Left hindlimb (tissue), 1 donor: ENCODE measurements at regions not wholly inside any gene's neighbourhood (a gene's known extent, or its start where the extent isn't known, plus 50 kb on each side); places are given as distances from the start of the nearest gene placed in this dataset.
"Not testable (repeated sequence)": the region's sequence is repeated elsewhere in the genome, so short reads cannot be mapped to it uniquely, and the experiment has no call there.

Experiments used
- DNase-seq: peaks from one replicate; pipeline ENCODE4 v3.0.0-alpha.2; 2018

DNA sequence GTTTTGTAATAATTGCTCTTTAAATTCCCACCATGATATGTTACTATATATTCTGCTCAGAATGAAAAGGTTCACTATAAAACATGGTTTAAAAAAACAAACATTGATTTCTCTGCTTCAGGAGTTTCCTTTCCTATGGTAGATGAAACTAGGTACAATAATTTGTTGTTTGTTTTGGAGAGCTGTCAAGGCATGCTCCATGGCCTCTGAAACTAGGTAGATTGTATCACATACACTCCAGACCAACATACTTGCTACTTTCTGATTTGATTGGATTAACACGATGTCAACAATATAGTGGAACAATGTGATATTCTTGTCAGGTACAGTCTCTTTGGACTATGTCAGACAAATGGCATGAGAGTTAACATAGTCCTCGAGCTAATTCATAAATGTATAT is 452.7 kb upstream of the CDH9 start:
- DNase-seq = no peak

DNA sequence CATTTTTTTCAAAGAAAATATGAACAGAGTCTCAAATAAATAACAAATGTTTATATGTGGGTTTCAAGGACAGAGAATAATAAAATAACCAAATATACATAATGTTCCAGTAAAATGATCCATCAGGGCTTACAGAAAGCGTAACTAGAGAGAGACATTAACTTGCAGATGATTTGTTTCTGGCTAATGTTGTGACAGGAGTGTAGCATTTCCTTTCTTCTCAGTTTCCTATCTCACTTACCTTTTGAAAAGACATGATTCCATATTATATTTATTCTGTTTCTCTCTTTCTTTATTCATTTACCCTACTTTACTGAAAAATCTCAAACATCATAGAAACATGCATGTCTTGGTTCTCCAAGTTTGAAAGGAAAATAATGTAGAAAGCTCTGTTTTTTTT is 451.3 kb upstream of the CDH9 start:
- DNase-seq = no peak

DNA sequence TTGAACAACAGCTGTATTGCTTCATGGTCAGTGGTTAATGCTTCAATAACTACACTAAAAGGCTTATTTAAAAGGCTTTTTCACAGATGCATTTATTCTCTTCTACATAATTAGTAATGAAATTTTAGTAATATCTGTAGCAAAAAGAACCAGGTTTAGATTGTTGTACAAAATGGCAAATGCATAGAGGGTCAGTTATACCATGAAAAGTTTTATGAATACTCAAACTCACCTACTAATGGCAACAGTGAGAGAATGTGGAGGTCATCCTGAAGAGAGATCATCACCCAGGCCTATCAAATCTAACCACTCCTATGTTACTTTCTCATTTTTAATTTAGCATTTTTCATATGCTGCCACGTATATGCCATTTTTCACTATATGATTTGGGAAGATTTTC is 444.3 kb upstream of the CDH9 start:
- DNase-seq = no peak

DNA sequence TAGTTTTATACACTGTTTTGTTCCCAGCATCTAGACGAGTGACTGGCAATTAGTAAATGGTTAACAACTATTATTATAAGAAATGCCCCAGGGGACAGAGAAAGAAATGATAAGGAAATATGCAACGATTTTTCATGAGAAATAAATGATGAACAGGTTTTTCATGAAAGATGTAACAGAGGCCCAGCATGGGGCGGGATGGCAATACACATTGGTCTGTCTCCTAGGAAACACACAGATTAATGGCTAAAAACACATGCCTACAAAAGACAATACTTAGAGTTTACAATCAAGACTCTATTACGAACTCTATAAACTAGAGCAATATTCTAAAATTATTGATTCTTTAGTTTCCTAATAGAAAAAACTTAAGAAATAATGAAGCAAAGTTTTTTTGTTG is 441.5 kb upstream of the CDH9 start:
- DNase-seq = no peak

DNA sequence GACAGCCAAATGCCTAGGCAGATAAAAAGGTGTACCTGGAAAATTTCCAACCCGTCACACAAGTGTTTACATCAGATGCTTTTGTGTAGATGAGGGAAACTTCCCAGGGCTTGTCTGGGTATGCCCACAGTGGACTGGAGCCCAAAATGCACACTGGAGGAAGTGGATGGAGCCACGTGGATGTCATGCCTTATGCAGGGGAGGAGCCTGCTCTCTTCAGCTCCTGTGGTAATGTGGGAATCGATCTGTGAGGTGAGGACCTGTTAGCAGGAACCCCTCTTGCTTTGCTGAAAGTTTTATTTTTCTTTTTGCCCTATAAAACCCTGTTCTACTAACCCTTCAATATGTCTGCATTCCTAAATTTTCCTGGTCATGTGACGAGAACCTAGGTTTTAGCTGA is 439.2 kb upstream of the CDH9 start:
- DNase-seq = no peak

DNA sequence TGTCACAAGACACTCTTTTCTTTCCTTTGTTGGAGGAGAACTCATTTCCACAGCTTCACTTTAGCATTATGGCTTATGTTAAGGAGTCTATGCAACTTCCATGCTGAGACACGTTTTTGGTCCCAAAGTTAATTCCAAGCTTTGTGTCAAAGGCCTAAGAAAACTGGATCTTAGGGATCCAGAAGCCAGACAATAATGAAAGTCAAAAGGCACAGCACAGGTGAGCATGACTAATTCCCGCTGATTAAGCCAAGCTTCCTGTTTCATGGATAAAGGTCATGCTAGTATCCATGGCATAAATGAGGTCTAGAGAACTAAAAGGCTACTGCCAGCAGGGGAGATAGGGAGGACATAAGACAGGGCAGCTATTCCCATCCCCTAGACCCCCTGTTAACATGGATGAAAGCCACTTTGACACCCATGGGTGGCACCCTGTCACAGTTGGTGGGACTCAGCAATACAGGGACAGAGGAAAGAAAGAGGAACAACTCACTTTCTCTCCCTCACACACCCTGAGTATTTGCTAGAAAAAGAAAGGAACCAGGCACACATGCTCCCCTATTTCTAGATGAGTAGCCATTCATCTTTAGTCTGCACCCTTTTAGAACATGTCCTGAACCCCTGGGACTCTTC is 438.1 kb upstream of the CDH9 start:
- DNase-seq = no peak

DNA sequence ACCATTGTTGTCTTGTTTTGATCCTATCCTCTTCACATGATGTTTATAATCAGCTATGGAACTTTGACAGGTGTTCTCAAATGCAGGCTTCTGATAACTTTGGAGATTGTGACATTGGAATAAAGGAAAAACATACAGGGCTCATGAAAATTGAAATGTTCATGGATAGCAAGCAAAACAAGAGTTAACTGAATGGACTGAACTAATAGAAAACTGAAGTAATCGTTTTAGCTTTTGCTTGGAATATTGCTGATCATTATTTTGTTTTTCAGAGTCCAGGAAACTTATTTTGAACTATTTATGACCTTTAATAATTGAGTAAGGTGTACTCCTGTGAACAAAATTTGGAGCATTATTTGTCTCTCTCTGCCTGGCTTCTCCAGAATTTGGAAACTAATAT is 436.7 kb upstream of the CDH9 start:
- no peak for DNase-seq

DNA sequence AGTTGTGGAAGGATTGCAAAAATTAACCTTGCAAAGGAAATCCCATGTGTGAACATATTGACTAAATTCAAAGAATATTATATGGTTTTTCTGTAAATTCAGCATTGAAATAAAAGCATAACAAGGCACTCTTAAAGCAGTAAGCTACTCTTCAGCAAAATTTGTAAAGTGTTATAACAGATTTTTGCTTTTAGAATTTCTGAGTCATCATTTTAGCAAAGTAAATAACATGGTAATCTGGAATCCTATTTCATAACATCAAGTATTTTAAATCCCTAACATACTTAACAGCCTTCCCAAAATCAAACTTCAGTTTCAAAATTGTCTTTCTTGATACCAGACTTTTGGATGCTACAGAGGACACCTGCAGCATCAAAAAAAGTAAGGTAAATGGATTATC is 436.0 kb upstream of the CDH9 start:
- DNase-seq = no peak

DNA sequence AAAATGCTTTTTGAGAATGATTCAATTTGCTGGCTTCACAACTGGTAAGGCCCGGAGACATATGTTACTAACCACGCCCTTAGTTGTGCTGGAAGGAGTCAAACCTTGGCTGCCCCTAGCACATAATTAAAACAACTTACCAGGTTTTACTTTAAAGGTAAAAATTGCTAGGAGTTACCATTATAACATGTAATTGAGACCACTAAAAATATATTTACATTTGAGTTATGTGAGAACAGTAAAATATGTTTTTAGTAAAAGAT is 435.6 kb upstream of the CDH9 start:
- no peak for DNase-seq

DNA sequence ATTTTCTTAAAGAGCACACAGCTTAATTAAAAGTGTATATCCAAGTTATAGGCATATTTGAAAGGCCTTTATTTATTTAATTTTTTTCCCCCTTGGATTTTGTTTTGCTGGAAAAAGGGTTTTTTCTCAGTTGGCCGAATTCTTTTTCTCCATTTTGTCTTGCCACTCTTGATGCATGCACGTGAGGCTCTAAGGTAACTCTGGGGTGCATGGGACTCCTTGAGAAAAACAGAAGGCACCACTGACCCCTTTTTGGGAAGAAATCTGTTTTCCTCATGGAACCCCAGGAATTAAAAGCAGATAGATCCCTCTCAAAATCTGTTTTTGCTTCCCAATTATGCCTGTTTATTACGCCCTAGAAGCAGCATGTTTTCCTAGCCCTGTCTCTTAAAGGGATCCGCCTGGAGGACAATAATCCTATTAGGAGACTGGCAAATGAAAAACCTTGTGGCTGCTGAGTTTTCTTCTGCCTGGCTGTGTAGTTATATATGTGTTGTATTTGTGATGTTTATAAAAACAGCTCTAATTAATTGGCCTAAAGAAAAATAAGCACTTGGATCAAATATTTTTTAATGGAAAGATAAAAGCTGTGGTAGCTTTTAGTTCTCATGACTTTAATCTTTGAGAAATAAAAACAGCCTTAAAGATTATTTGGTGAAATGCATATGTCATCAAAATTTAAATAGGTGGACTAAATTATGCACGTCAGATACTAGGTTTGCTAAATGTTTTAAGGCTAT is 435.1 kb upstream of the CDH9 start:
- DNase-seq = no peak

DNA sequence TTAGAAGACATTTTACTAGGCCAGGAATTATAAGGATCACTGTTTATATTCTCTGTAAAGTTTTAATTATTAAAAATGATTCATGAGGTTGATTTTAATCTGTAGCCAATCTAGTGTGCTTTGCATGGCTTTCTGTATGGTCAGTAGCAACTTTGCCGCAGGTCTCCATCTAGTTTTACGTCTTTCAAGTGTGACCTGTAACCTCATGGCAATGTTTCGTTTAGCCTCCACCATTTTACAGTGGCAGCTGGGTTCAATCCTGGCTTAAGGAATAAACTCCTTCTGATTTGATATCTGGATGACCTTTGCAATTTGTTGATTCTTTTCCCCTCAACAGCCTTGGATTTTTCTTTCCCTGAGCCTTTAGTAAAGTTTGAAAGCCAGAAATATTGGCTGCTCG is 434.5 kb upstream of the CDH9 start:
- DNase-seq = no peak

DNA sequence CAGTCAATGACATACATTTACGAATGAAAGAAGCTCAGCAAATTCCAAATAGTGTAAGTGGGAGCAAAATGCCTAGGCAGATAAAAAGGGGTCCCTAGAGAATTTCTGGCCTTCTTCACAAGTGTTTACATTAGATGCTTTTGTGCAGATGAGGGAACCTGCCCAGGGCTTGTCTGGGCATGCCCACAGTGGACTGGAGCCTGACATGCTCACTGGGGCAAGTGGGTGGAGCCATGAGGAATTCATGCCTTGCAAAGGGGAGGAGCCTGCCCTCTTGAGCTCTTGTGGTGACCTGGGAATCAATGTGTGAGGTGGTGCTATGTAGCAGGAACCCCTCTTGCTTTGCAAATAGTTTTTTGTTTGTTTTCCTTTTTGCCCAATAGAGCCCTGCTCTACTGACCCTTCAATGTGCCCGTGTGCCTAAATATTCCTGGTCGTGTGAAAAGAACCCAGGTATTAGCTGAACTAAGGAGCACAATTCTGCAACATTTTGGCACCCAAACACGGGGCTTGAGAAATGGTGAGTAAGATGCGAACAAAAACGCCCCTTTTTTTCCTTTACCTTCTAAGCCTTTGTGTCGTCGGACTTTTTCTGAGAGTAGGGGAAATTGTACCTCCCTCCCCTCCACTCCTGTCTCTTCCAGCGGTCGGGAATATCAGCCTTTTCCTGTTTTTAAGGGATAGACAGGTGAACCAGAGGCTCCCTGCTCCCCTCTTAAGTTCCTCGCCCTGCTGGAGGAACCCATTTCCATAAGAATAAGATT is 433.8 kb upstream of the CDH9 start:
- no peak for DNase-seq

DNA sequence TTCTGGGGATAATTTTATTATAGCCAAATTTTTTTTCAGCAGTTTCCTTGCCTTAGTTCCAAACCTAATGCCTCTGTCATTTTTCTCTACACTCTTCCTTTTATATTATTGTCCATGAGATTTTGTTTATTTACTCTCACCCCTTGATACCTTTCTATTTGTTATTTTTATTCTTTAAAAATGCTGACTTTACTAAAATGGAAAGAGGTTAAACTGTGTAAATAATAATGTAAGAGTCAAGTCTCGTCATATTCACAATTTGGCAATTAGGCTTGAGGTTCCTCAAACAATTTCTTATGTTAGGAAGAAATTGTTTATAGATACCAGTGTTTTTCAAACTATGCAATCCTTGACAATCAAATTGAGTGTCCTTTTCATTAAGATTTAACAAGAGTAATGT is 428.6 kb upstream of the CDH9 start:
- no peak for DNase-seq

DNA sequence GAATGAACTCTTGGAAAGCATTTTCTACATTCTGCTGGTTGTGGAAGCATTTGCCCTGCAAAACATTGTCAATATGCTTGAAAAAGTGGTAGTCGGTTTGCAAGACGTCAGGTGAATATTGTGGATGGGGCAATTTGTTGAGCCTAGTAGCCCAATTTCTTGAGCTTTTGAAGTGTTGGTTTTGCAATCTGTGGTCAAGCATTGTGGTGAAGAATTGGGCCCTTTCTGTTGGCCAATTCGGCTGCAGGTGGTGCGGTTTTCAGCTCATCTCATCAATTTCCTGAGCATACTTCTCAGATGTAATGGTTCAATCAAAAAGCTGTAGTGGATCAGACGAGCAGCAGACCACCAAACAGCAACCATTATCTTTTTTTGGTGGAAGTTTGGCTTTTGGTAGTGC is 426.8 kb upstream of the CDH9 start:
- DNase-seq = no peak

DNA sequence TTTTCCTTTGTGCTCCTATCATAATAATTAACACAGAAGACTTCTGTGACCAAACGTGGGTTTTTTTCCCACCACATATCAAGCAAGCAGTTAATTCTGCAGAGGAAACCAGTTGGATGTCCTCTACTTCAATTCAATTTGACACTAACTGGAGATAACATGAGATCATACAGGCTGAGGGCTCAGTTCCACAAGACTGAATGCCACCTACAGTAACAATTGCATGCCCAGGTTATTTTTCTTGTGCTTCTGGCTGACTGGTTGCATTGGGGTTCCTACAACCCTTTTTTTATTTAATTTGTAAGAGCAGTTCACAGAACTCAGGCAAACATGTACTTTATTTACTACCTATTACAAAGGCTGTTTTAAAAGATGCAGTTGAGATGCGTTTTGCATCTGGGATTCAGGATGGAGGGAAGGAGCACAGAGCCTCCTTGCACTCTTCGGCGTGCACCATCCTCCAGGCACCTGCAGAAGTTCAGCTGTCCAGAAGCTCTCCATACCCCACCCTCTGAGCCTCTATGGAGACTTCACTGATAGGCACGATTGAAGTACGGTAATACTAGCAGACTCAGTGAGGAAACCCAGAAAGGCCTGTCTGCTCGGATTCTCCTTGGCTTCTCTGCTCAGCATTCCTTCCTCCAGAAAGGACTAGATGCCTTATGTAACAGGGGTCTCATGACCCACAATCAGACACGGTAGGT is 425.2 kb upstream of the CDH9 start:
- no peak for DNase-seq

DNA sequence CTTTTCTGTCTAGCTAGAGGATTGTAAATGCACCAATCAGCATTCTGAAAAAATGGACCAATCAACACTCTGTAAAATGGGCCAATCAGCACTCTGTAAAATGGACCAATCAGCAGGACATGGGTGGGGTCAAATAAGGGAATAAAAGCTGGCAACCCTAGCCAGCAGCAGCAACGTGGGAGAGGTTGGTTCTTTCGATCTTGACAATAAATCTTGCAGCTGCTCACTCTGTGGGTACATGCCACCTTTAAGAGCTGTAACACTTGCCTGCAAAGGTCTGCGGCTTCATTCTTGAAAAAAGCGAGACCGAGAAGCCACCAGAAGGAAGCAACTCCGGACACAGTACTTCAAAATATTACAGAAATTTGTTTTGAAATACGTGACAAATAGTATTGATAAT is 424.6 kb upstream of the CDH9 start:
- no peak for DNase-seq

DNA sequence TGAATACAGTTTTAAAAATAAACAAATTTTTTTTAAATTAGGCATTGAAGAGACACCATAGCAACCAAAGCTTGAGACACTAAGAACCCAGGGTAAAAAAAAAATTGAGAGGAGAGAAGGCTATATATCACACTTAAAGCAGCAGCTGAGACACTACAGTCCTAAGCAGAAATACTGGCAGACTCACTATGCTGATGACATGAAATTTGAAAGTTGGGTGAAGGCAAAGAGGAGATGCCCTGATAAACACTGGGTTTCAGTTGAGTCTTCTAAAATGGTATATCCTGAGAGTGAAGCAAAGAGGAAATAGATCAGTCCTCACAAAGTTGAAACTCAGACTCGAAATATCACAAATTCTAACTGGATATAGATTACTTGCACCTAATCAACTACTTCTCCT is 419.9 kb upstream of the CDH9 start:
- no peak for DNase-seq

DNA sequence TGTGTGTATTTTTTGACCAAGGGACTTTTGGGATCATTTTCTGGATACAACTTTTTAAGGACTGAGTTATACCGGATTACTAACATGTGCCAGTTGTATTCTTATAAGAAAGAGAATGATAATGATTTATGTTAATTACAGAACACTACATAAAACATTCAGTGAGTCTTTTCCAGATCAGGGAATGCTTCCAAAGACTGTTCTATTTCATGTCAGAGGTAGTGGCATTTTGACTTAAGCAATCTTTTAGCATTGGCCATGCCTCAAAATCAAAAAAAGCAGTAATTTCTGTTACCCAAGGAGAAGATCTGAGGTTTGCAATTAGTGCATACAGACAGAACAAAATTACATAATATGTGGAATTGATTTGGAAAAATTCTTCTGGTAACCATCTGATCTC is 413.0 kb upstream of the CDH9 start:
- no peak for DNase-seq

DNA sequence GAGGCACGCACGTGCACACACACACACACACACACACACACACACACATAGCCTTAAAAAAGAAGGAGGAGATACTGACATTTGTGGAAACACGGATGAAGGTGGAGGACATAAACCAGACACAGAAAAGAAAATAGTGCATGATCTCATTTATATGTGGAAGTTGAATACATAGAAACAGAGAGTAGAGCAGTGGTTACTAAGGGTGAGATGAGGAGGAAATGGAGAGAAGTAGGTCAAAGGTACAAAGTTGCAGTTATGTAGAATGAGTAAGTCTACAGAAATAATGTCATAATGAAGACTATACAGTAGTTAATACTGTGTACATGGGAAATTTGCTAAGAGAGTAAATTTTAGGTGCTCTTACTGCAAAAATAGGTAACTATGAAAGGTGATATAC is 412.2 kb upstream of the CDH9 start:
- no peak for DNase-seq

DNA sequence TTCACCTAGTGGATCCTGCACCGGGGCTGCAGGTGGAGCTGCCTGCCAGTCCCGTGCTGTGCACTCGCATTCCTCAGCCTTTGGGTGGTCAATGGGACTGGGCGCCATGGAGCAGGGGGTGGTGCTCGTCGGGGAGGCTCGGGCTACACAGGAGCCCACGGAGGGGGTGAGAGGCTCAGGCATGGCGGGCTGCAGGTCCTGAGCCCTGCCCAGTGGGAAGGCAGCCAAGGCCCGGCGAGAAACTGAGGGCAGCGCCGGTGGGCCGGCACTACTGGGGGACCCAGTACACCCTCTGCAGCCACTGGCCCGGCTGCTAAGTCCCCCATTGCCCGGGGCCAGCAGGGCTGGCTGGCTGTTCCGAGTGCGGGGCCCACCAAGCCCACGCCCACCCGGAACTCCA is 401.0 kb upstream of the CDH9 start:
- DNase-seq = not testable (repeated sequence)

DNA sequence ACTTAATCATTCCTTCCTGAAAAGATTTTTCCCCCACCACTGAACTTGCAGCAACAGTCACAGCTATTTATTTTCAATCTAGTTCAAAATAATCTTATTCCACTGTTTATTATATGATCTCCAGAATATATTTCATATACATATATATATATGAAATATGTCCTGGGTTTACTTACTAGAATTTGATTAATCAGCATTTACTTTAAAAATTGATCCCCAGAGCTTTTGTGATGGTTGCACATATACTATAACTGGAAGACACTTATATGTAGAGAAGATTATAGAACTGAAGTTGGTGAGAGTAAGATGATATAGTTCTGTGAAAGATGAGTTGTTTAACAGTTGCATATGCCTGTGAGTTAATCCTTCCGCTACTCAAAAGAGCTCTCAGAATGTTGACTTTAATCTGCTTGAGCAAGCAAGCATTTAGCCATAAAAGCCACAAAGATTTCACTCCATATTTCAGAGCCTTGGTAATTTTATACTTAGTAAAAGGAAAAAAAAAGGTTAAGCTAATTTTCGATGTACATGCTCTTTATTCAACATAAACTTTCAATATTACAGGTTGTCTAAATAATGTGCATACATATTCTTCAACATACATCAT is 399.3 kb upstream of the CDH9 start:
- DNase-seq = no peak

DNA sequence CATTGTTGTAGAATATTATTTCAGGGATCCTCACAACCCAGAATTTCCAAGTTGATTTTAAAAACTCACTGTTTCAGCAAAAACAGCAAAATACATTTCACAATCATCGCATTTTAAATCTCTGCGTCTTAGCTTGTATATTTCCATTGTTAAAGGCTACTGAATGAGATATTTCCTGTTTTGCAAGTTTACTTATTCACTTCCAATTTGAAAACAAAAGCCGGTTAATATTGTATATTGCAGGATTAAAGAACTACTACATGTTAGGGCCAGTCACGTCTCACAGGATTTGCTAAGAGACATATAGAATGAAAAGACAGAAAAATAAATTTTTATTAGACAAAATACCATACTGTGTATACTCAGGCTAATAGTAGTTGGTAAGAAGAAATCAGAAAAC is 395.9 kb upstream of the CDH9 start:
- DNase-seq = no peak

DNA sequence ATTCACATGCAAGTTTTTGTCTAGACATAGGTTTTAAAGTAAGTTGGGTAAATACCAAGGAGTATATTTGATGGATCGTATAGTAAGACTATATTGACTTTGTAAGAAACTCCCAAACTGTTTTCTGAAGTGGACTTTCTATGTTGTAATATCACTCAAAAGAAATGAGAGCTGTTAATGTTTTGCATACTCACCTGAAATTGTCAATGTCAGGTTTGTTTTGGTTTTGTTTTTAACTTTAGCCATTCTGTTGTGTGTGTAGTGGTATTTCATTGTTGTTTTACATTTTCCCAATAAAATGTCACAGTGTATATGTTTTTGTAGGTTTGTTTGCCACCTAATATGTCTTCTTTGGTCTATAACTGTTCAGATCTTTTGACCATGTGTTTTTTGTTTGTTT is 375.7 kb upstream of the CDH9 start:
- DNase-seq = no peak

DNA sequence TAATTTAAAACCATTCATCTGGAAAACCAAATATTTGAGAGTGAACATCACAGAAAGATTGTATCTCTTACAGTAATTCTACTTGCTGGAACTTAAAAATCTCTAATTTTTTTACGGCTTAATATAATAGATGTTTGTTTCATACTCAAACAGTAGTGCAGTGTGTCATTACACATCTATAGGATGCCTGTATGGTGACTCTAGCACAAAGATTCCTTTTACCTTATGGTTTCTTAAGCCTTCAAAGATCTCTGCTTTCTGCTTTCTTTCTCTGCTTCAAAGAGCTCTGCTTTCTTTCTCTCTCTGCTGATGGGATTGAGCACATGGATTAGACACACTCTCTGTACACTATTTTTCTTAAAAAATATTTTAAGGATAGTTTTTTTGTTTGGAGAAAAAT is 374.0 kb upstream of the CDH9 start:
- DNase-seq = no peak
